Immature natural killer cell (primary cell): ENCODE measurements at regions not wholly inside any gene's neighbourhood (a gene's known extent, or its start where the extent isn't known, plus 50 kb on each side); places are given as distances from the start of the nearest gene placed in this dataset.
"Not testable (repeated sequence)": the region's sequence is repeated elsewhere in the genome, so short reads cannot be mapped to it uniquely, and the experiment has no call there.

Source experiments
- DNase-seq, 3 donors: peaks; one replicate each; pipeline ENCODE4 v3.0.0; 2022; ENCODE audit warnings: mixed read lengths in 1 of 3
- H3K27ac Mint-ChIP-seq, 6 donors: one replicate each; pipeline ENCODE4 v1.8.0; 2020; ENCODE audit warnings: mixed read lengths in 6 of 6, mild to moderate bottlenecking in 5 of 6, inconsistent platforms in 4 of 6, moderate library complexity in 3 of 6
- H3K27me3 Mint-ChIP-seq, 3 donors: one replicate each; pipeline ENCODE4 v1.8.0; 2020 to 2021; ENCODE audit warnings: low read depth in 3 of 3, mild to moderate bottlenecking in 3 of 3, mixed read lengths in 3 of 3, moderate library complexity in 3 of 3, inconsistent platforms in 1 of 3
- H3K36me3 Mint-ChIP-seq, 3 donors: one replicate each; pipeline ENCODE4 v1.8.0; 2020; ENCODE audit warnings: mixed read lengths in 3 of 3, inconsistent platforms in 2 of 3, mild to moderate bottlenecking in 2 of 3
- H3K4me1 Mint-ChIP-seq, 2 donors: one replicate each; pipeline ENCODE4 v1.8.0; 2020; ENCODE audit warnings: inconsistent platforms in 2 of 2, mild to moderate bottlenecking in 2 of 2, mixed read lengths in 2 of 2, moderate library complexity in 1 of 2
- H3K4me3 Mint-ChIP-seq, 5 donors: one replicate each; pipeline ENCODE4 v1.8.0; 2020; ENCODE audit warnings: mild to moderate bottlenecking in 5 of 5, mixed read lengths in 5 of 5, inconsistent platforms in 3 of 5, moderate library complexity in 3 of 5
- H3K9me3 Mint-ChIP-seq, 6 donors: one replicate each; pipeline ENCODE4 v1.8.0; 2020; ENCODE audit warnings: mild to moderate bottlenecking in 6 of 6, mixed read lengths in 6 of 6, inconsistent platforms in 4 of 6, moderate library complexity in 3 of 6

DNA sequence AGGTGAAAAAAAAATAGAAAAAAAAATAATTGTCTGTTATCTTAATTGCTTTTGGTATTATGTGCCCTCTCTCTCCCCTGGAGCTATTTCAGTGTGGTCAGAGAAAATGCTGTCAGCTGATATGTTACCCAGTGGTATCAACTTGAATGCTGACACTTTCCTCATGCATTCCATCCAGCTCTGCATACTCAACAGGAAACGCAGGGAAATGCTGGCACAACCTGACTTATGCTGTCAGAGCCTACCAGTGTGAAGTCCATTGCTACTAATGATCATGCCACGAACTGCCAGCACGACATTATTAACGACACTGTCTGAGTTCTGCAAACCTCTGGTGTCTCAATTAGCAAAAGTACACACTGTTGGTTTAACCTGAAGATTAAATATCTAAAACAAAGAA is 182.8 kb downstream of the ZWINT start:
- peaks cover 4 to 42% (median 28%) of the 10 kb centered on the region in 6 donors for H3K9me3 Mint-ChIP-seq
- H3K27me3 Mint-ChIP-seq: peaks cover 0 to 3% (median 0%) of the 10 kb centered on the region in 3 donors
- H3K4me1 Mint-ChIP-seq: no peaks in the 10 kb centered on the region
- DNase-seq: no peak
- no peak overlapping the region for H3K27ac Mint-ChIP-seq
- H3K36me3 Mint-ChIP-seq: no peaks in the 10 kb centered on the region
- H3K4me3 Mint-ChIP-seq: no peak overlapping the region

- DNase-seq, H3K27me3 Mint-ChIP-seq, H3K27ac Mint-ChIP-seq, H3K36me3 Mint-ChIP-seq, H3K4me3 Mint-ChIP-seq, H3K4me1 Mint-ChIP-seq: not testable (repeated sequence)
- H3K9me3 Mint-ChIP-seq: peaks cover 2 to 44% (median 22%) of the 10 kb centered on the region in 6 donors
Observed at GRCh38 chr10:56155091-56155513, 206.0 kb downstream of the ZWINT start.

GRCh38 chr10:56146806-56147205 is 214.3 kb downstream of the ZWINT start:
- H3K36me3 Mint-ChIP-seq: no peaks in the 10 kb centered on the region
- no peak overlapping the region for H3K27ac Mint-ChIP-seq
- peaks cover 2 to 4% (median 2%) of the 10 kb centered on the region in 3 donors for H3K27me3 Mint-ChIP-seq

DNA sequence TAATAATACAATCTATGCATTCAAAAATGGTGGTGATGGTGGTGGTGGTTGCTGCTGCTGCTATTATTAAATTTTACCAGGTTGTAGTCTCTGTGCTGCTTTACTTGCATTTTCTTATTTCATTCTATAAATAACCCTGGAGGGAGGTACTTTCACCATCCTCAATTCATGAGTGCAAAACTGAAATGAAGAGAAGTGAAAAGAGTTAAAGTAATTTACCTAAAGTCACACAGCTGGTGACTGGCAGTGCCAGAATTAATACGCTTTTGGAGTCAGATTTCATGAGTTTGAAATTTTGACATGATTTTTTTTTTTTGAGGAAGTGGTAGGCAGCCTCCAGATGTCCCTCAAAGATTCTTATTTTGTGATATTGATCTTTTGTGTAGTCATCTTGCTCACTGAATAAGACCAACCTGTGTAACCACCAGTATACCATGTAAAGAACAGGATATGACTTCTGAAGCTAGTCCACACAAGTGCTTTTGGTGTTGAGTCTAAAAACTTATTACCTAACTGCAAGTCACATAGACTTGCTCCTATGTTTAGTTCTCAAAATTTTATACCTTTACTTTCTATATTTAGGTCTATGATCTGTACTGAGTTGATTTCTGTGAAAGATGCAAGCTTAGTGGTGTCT is 218.8 kb downstream of the ZWINT start:
- Mint-ChIP-seq H3K27me3 (peaks cover 0 to 2% (median 1%) of the 10 kb centered on the region in 3 donors), H3K9me3 (peaks cover 5 to 36% (median 19%) of the 10 kb centered on the region in 6 donors), H3K36me3 (no peaks in the 10 kb centered on the region), H3K4me1 (no peaks in the 10 kb centered on the region), H3K4me3 (no peak overlapping the region), H3K27ac (no peak overlapping the region)
- DNase-seq: no peak

More at GRCh38 chr10:56146806-56147205, 214.3 kb downstream of the ZWINT start:
- DNase-seq: no peak
- Mint-ChIP-seq H3K4me3 (no peak overlapping the region), H3K9me3 (peaks cover 5 to 58% (median 32%) of the 10 kb centered on the region in 6 donors), H3K4me1 (no peaks in the 10 kb centered on the region)

DNA sequence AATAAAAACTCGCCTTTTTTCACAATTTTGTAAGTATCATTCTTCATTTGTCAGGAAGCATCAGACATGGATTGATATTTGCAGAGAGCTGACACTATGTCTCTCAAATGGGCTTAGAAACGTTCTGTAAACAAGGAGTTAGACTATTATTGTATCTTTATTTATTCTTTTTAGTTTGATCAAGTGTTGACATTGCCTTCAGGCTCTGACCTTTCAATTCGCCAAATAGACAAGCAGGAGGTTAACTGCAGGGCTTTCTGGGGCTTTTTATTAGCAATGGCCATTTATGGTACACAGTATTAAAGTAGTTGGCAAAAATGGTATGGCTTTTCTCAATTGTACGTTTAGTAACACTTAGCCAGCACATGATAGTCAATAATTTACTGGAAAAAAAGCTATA is 221.7 kb downstream of the ZWINT start:
- no peak for DNase-seq
- peaks cover 0 to 2% (median 0%) of the 10 kb centered on the region in 3 donors for H3K27me3 Mint-ChIP-seq
- no peak overlapping the region for H3K4me3 Mint-ChIP-seq
- H3K4me1 Mint-ChIP-seq: no peaks in the 10 kb centered on the region
- no peak overlapping the region for H3K27ac Mint-ChIP-seq
- no peaks in the 10 kb centered on the region for H3K36me3 Mint-ChIP-seq
- H3K9me3 Mint-ChIP-seq: peaks cover 2 to 24% (median 8%) of the 10 kb centered on the region in 6 donors

DNA sequence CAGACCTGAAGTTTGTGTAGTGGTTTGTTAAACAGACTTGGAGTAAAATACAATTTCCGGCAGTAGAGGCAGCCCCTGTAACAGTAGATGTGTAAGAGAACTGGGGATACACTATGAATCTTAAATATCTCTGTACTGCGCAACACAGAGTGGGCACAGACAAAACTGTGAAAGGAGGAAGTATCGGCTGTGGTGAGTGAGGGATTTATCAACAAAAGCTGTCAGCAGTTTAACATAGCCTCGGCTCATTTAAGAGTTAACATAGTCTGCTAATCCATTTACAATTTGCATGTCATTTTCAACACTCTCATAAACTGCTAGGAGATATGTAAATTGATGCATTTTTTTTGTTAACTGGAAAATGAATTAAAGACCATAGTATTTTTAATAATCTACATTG is 225.2 kb downstream of the ZWINT start:
- Mint-ChIP-seq H3K27me3 (peaks cover 0 to 2% (median 0%) of the 10 kb centered on the region in 3 donors), H3K27ac (no peak overlapping the region), H3K9me3 (peaks cover 3 to 31% (median 10%) of the 10 kb centered on the region in 6 donors), H3K36me3 (no peaks in the 10 kb centered on the region), H3K4me1 (no peaks in the 10 kb centered on the region), H3K4me3 (no peak overlapping the region)
- DNase-seq: no peak

- no peaks in the 10 kb centered on the region for H3K36me3 Mint-ChIP-seq
- H3K4me3 Mint-ChIP-seq: no peak overlapping the region
- no peak overlapping the region for H3K27ac Mint-ChIP-seq
- peaks cover 0 to 1% (median 0%) of the 10 kb centered on the region in 3 donors for H3K27me3 Mint-ChIP-seq
- no peaks in the 10 kb centered on the region for H3K4me1 Mint-ChIP-seq
- H3K9me3 Mint-ChIP-seq: peaks cover 8 to 39% (median 22%) of the 10 kb centered on the region in 6 donors
- DNase-seq: no peak
Observed at GRCh38 chr10:56123247-56123646, 237.8 kb downstream of the ZWINT start.

- no peak for DNase-seq
- Mint-ChIP-seq H3K27ac (no peak overlapping the region), H3K4me1 (no peaks in the 10 kb centered on the region), H3K4me3 (no peak overlapping the region), H3K36me3 (no peaks in the 10 kb centered on the region), H3K9me3 (peaks cover 2 to 43% (median 16%) of the 10 kb centered on the region in 6 donors), H3K27me3 (peaks cover 0 to 1% (median 0%) of the 10 kb centered on the region in 3 donors)
Observed at GRCh38 chr10:56116684-56117083, 244.4 kb downstream of the ZWINT start.

GRCh38 chr10:56109454-56109853 is 251.6 kb downstream of the ZWINT start:
- DNase-seq: no peak
- peaks cover 0 to 1% (median 0%) of the 10 kb centered on the region in 3 donors for H3K27me3 Mint-ChIP-seq
- H3K9me3 Mint-ChIP-seq: peaks cover 8 to 55% (median 25%) of the 10 kb centered on the region in 6 donors
- no peak overlapping the region for H3K27ac Mint-ChIP-seq
- peaks cover 0 to 4% (median 0%) of the 10 kb centered on the region in 3 donors for H3K36me3 Mint-ChIP-seq
- no peaks in the 10 kb centered on the region for H3K4me1 Mint-ChIP-seq
- H3K4me3 Mint-ChIP-seq: no peak overlapping the region

DNA sequence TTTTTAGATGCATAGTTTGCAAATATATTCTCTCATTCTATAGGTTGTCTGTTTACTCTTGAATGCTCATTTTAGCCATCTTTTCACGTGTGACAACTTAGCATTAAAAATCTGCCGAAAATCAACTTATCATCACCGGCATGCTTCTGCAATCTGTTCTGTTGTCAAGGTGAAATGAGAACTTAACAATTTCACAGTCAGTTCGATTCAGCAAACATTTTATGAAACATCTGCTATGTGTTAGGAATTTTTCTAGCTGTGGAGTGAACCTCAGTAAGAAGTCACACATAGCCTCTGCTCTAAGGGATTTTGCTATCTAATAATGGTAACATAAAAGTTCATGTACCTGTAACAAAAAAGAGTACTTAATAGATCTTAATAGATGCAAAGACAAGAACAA is 256.1 kb downstream of the ZWINT start:
- Mint-ChIP-seq H3K27ac (no peak overlapping the region), H3K36me3 (peaks cover 0 to 4% (median 0%) of the 10 kb centered on the region in 3 donors), H3K4me3 (no peak overlapping the region), H3K9me3 (peaks cover 8 to 38% (median 18%) of the 10 kb centered on the region in 6 donors), H3K4me1 (no peaks in the 10 kb centered on the region), H3K27me3 (peaks cover 0 to 3% (median 1%) of the 10 kb centered on the region in 3 donors)
- DNase-seq: no peak

DNA sequence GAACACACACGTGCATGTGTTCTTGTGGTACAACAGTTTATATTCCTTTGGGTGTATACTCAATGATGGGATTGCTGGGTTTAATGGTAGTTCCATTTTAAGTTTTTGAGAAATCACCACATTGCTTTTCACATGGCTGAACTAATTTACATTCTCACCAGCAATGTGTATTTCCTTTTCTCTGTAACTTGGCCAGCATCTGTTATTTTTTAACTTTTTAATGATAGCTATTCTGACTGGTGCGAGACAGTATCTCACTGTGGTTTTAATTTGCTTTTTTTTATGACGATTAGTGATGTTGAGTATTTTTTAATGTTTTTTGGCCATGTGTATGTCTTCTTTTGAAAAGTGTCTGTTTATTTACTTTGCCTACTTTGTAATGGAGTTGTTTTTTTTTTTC is 256.6 kb downstream of the ZWINT start:
- Mint-ChIP-seq H3K9me3 (peaks cover 8 to 36% (median 18%) of the 10 kb centered on the region in 6 donors), H3K4me3 (no peak overlapping the region), H3K4me1 (no peaks in the 10 kb centered on the region), H3K36me3 (peaks cover 0 to 4% (median 0%) of the 10 kb centered on the region in 3 donors), H3K27ac (no peak overlapping the region), H3K27me3 (peaks cover 0 to 3% (median 0%) of the 10 kb centered on the region in 3 donors)
- no peak for DNase-seq

DNA sequence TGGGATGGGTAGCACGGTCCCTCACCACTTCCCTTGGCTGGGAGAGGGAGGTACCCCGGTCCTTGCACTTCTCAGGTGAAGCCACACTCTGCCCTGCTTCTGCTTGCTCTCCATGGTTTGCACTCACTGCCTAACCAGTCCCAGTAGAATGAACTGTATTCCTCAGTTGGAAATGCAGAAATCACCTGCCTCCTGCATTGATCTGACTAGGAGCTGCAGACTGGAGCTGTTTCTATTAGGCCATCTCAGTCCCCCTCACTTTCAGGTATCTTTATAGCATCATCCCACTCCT is 264.9 kb downstream of the ZWINT start:
- H3K36me3 Mint-ChIP-seq: no peaks in the 10 kb centered on the region
- H3K27me3 Mint-ChIP-seq: no peaks in the 10 kb centered on the region
- H3K4me3 Mint-ChIP-seq: no peak overlapping the region
- no peak overlapping the region for H3K27ac Mint-ChIP-seq
- DNase-seq: no peak
- H3K4me1 Mint-ChIP-seq: no peaks in the 10 kb centered on the region
- peaks cover 14 to 55% (median 31%) of the 10 kb centered on the region in 6 donors for H3K9me3 Mint-ChIP-seq

DNA sequence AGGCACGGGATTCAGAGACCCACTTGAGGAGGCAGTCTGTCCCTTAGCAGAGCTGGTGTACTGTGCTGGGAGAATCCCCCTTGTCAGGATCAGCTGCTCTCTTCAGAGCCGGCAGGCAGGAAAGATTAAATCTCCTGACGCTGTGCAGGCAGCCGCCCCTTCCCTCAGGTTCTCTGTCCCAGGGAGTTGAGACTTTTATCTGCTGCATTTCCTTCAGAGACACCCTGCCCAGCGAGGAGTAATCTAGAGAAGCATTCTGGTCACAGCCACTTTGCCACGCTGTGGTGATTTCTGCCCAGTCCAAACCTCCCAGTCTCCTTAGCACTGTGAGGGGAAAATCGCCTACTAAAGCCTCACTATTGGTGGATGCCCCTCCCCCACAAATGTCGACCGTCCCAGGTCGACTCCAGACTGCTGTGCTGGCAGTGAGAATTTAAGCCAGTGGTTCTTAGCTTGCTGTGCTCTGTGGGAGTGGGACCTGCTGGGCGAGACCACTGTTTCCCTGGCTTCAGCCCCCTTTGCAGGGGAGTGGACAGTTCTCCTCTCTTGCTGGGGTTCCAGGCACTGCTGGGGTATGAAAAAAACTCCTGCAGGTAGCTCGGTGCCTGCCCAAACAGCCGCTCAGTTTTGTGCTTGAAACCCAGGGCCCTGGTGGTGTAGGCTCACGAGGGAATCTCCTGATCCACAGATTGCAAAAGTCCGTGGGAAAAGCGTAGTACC is 265.4 kb downstream of the ZWINT start:
- Mint-ChIP-seq H3K27me3 (no peaks in the 10 kb centered on the region), H3K27ac (no peak overlapping the region), H3K36me3 (no peaks in the 10 kb centered on the region), H3K4me1 (no peaks in the 10 kb centered on the region), H3K9me3 (peaks cover 14 to 58% (median 28%) of the 10 kb centered on the region in 6 donors), H3K4me3 (no peak overlapping the region)
- DNase-seq: no peak

DNA sequence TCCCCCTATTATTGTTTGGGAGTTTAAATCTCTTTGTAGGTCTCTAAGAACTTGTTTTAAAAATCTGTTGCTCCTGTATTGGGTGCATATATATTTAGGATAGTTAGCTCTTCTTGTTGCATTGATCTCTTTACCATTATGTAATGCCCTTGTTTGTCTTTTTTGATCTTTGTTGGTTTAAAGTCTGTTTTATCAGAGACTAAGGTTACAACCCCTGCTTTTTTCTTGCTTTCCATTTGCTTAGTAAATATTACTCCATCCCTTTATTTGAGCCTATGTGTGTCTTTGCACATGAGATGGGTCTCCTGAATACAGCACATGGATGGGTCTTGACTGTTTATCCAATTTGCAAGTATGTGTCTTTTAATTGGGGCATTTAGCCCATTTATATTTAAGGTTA is 267.4 kb downstream of the ZWINT start:
- H3K4me1 Mint-ChIP-seq: not testable (repeated sequence)

More for the DNA sequence above, 267.4 kb downstream of the ZWINT start:
- H3K9me3 Mint-ChIP-seq: peaks cover 23 to 67% (median 40%) of the 10 kb centered on the region in 6 donors
- not testable (repeated sequence) for H3K36me3 Mint-ChIP-seq, H3K27ac Mint-ChIP-seq, H3K4me3 Mint-ChIP-seq, DNase-seq, H3K27me3 Mint-ChIP-seq
